H1 (cell line): ENCODE measurements at regions not wholly inside any gene's neighbourhood (a gene's known extent, or its start where the extent isn't known, plus 50 kb on each side); places are given as distances from the start of the nearest gene placed in this dataset.

Experiments
- CHD7 ChIP-seq: fragments of 300-600 bp; sonication (generic); IDR thresholded peaks from 2 replicates; pipeline ENCODE4 v1.7.1; 2012; ENCODE audit warnings: low read length, moderate library complexity, mild to moderate bottlenecking, inconsistent platforms; ENCODE audit not compliant: insufficient replicate concordance
- CTCF ChIP-seq, 3 experiments: IDR thresholded peaks; 1 replicate in 2 of 3; 2 replicates in 1 of 3; pipeline versions ENCODE4 v1.5.1 to v1.6.1; 2011; ENCODE audit warnings: low read length in 3 of 3, mild to moderate bottlenecking in 3 of 3, inconsistent platforms in 2 of 3, low read depth in 1 of 3, moderate library complexity in 1 of 3; ENCODE audit not compliant: insufficient read depth in 1 of 3; ENCODE audit errors: control extremely low read depth in 1 of 3
- POLR2AphosphoS5 ChIP-seq: IDR thresholded peaks from 2 replicates; pipeline ENCODE4 v1.6.1; 2011; ENCODE audit warnings: low read depth, low read length
- RXRA ChIP-seq: IDR thresholded peaks from 2 replicates; pipeline ENCODE4 v1.6.1; 2011; ENCODE audit warnings: low read depth, mild to moderate bottlenecking, low read length, moderate library complexity; ENCODE audit not compliant: insufficient read depth
- YY1 ChIP-seq: IDR thresholded peaks from 2 replicates; pipeline ENCODE4 v1.6.1; 2011; ENCODE audit warnings: low read depth, mild to moderate bottlenecking, low read length
- TF ChIP-seq, protein P1 (sequence below): IDR thresholded peaks from 2 replicates; pipeline ENCODE4 v1.6.1; 2012; ENCODE audit warnings: low read length, inconsistent platforms

GRCh38 chr11:21911061-21911460, 281.8 kb upstream of the ANO5 start:
- TF ChIP-seq RXRA (no peak), POLR2AphosphoS5 (no peak), CTCF (IDR thresholded peaks at IDR 0.05; ENCODE audit: control extremely low read depth in 1 of 3, insufficient read depth in 1 of 3, low read depth in 1 of 3, low read length in 3 of 3) (no peak), YY1 (no peak), CHD7 (no peak)
- TF ChIP-seq, protein P1, sequence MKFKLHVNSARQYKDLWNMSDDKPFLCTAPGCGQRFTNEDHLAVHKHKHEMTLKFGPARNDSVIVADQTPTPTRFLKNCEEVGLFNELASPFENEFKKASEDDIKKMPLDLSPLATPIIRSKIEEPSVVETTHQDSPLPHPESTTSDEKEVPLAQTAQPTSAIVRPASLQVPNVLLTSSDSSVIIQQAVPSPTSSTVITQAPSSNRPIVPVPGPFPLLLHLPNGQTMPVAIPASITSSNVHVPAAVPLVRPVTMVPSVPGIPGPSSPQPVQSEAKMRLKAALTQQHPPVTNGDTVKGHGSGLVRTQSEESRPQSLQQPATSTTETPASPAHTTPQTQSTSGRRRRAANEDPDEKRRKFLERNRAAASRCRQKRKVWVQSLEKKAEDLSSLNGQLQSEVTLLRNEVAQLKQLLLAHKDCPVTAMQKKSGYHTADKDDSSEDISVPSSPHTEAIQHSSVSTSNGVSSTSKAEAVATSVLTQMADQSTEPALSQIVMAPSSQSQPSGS = no peak
